Body of pancreas (tissue), 4 donors: ENCODE measurements at regions not wholly inside any gene's neighbourhood (a gene's known extent, or its start where the extent isn't known, plus 50 kb on each side); places are given as distances from the start of the nearest gene placed in this dataset.

Source experiments
- POLR2A ChIP-seq, 3 donors: fragments of 450-650 bp; IDR thresholded peaks; one replicate each; pipeline ENCODE4 v1.6.1; 2016; ENCODE audit warnings: antibody characterized with exemption in 3 of 3, mild to moderate bottlenecking in 2 of 3
- TF ChIP-seq, protein P1 (sequence below), 7 experiments: fragments of 450-650 bp in 4 of 7; fragments of 200-600 bp in 3 of 7; sonication (generic) in 3 of 7; IDR thresholded peaks; one replicate each; pipeline ENCODE4 v1.5.1; 2016 to 2019; ENCODE audit warnings: antibody characterized with exemption in 7 of 7

DNA sequence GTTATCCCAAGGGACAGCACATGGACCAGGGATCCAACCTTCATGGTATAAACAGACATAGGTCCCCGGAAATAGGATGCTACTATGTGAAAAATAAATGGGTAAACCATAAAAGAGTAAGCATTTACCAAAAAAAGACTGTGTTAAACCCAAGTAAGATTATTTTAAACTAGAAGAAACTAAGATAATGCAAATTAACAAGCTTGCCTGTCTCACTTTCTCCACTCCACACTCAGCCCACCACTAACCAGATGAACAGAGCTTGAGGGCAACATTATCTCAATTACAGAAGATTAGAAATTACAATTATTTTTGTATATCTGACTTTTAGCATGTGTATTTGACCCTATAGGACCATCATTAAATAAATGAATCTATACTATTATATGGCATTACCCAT is 117.2 kb upstream of the CAV2 start:
- TF ChIP-seq, protein P1, sequence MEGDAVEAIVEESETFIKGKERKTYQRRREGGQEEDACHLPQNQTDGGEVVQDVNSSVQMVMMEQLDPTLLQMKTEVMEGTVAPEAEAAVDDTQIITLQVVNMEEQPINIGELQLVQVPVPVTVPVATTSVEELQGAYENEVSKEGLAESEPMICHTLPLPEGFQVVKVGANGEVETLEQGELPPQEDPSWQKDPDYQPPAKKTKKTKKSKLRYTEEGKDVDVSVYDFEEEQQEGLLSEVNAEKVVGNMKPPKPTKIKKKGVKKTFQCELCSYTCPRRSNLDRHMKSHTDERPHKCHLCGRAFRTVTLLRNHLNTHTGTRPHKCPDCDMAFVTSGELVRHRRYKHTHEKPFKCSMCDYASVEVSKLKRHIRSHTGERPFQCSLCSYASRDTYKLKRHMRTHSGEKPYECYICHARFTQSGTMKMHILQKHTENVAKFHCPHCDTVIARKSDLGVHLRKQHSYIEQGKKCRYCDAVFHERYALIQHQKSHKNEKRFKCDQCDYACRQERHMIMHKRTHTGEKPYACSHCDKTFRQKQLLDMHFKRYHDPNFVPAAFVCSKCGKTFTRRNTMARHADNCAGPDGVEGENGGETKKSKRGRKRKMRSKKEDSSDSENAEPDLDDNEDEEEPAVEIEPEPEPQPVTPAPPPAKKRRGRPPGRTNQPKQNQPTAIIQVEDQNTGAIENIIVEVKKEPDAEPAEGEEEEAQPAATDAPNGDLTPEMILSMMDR (IDR thresholded peaks at IDR 0.05): no peak
- no peak for TF ChIP-seq POLR2A (IDR thresholded peaks at IDR 0.05)
